ENCODE measurements at regions not wholly inside any gene's neighbourhood (a gene's known extent, or its start where the extent isn't known, plus 50 kb on each side); places are given as distances from the start of the nearest gene placed in this dataset.
A peak's percentile ranks its signal among the peaks of the same experiment; 100 is the strongest.

DNA sequence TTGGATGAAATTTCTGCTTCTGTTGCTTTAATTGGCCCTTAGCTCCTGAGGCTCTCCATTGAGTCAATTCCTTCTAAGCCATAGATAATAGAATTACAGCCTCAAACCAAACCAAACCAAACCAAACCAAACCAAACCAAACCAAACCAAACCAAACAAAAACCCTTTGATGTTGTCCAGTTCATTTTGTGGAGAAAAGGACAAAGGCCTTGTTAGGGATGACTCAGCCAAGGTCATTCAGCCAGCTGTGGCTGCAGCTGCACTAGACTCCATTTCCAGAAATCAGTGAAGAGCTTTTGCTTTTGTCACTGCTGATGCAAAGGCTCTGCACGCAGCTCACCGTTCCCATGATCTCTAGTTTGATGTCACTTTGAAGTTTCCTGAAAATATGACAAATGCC is 82.2 kb upstream of the RMST start:
- Histone ChIP-seq H3K36me3 (ENCODE audit: control insufficient read depth, insufficient read depth, low read length) (no peaks in the 10 kb centered on the region), H3K27ac (ENCODE audit: low read length) (no peak overlapping the region), H3K27me3 (ENCODE audit: control insufficient read depth, insufficient read depth, low read length) (no peaks in the 10 kb centered on the region), H3K9me3 (ENCODE audit: control insufficient read depth, insufficient read depth, low read depth, low read length) (no peaks in the 10 kb centered on the region), H3K4me3 (ENCODE audit: low read depth in 2 of 2, low read length in 2 of 2) (no peak overlapping the region), H3K4me1 (ENCODE audit: control insufficient read depth, insufficient read depth, low read length) (no peaks in the 10 kb centered on the region)
- intact Hi-C loops (cut with micrococcal nuclease; ENCODE audit: unreplicated experiment) (no loop called here), in situ Hi-C loops (cut with HindIII; ENCODE audit: low pct_unique_long_range_greater_than_20kb, low sequenced_read_pairs) (no loop called here)
- CTCF ChIA-PET, result no interaction called here
- no peak for DNase-seq (ENCODE audit: low read depth, low spot score)
- BruUV-seq (replicated peaks), result no TSS peak
- TF ChIP-seq, protein P1, sequence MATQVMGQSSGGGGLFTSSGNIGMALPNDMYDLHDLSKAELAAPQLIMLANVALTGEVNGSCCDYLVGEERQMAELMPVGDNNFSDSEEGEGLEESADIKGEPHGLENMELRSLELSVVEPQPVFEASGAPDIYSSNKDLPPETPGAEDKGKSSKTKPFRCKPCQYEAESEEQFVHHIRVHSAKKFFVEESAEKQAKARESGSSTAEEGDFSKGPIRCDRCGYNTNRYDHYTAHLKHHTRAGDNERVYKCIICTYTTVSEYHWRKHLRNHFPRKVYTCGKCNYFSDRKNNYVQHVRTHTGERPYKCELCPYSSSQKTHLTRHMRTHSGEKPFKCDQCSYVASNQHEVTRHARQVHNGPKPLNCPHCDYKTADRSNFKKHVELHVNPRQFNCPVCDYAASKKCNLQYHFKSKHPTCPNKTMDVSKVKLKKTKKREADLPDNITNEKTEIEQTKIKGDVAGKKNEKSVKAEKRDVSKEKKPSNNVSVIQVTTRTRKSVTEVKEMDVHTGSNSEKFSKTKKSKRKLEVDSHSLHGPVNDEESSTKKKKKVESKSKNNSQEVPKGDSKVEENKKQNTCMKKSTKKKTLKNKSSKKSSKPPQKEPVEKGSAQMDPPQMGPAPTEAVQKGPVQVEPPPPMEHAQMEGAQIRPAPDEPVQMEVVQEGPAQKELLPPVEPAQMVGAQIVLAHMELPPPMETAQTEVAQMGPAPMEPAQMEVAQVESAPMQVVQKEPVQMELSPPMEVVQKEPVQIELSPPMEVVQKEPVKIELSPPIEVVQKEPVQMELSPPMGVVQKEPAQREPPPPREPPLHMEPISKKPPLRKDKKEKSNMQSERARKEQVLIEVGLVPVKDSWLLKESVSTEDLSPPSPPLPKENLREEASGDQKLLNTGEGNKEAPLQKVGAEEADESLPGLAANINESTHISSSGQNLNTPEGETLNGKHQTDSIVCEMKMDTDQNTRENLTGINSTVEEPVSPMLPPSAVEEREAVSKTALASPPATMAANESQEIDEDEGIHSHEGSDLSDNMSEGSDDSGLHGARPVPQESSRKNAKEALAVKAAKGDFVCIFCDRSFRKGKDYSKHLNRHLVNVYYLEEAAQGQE (IDR thresholded peaks at IDR 0.05; ENCODE audit: insufficient read depth in 1 of 2, low read depth in 2 of 2, low read length in 1 of 2), result no peak
- TF ChIP-seq SIN3A (IDR thresholded peaks at IDR 0.05; ENCODE audit: borderline replicate concordance, insufficient read depth, low read depth, low read length) (no peak), CTCF (IDR thresholded peaks at IDR 0.05) (no peak), TCF7L2 (IDR thresholded peaks at IDR 0.05; ENCODE audit: low read depth, low read length) (0 out of 2 replicates have a peak, but pooled peaks have one; percentile 33)
- ATAC-seq, result no peak
- POLR2A ChIA-PET, result no interaction called here

GRCh38 chr12:97385121-97385520 is 77.5 kb upstream of the RMST start:
- H3K36me3 ChIP-seq (ENCODE audit: control insufficient read depth, insufficient read depth, low read length), result no peaks in the 10 kb centered on the region; the same call in 1 of the 2 replicates
- POLR2A ChIA-PET, result no interaction called here
- CTCF ChIA-PET, result no interaction called here
- ATAC-seq, result no peak
- H3K27me3 ChIP-seq (ENCODE audit: control insufficient read depth, insufficient read depth, low read length), result no peaks in the 10 kb centered on the region
- no peak overlapping the region for H3K4me3 ChIP-seq (ENCODE audit: low read depth in 2 of 2, low read length in 2 of 2)
- in situ Hi-C loops (cut with HindIII; ENCODE audit: low pct_unique_long_range_greater_than_20kb, low sequenced_read_pairs) (no loop called here), intact Hi-C loops (cut with micrococcal nuclease; ENCODE audit: unreplicated experiment) (no loop called here)
- DNase-seq (ENCODE audit: low read depth, low spot score), result no peak
- BruUV-seq (replicated peaks), result no TSS peak
- H3K9me3 ChIP-seq (ENCODE audit: control insufficient read depth, insufficient read depth, low read depth, low read length), result no peaks in the 10 kb centered on the region
- no peaks in the 10 kb centered on the region for H3K4me1 ChIP-seq (ENCODE audit: control insufficient read depth, insufficient read depth, low read length)
- peak overlapping the region; percentile 19; the same call in 1 of the 2 replicates for H3K27ac ChIP-seq (ENCODE audit: low read length)
- TF ChIP-seq TCF7L2 (IDR thresholded peaks at IDR 0.05; ENCODE audit: low read depth, low read length), result no peak
- no peak for TF ChIP-seq POLR2AphosphoS5 (IDR thresholded peaks at IDR 0.05; ENCODE audit: low read depth, low read length)
- TF ChIP-seq SIN3A (IDR thresholded peaks at IDR 0.05; ENCODE audit: borderline replicate concordance, insufficient read depth, low read depth, low read length), result no peak
- TF ChIP-seq CTCF (IDR thresholded peaks at IDR 0.05), result no peak
- TF ChIP-seq, protein P1 (IDR thresholded peaks at IDR 0.05; ENCODE audit: insufficient read depth in 1 of 2, low read depth in 2 of 2, low read length in 1 of 2), result no peak

Measured in Panc1 (cell line).